Activated CD4-positive, alpha-beta T cell treated with anti-CD3 and anti-CD28 coated beads for 48 hours (primary cell): ENCODE measurements at regions not wholly inside any gene's neighbourhood (a gene's known extent, or its start where the extent isn't known, plus 50 kb on each side); places are given as distances from the start of the nearest gene placed in this dataset.

ENCODE experiments used
- DNase-seq: peaks from one replicate; pipeline ENCODE4 v3.0.0-alpha.2; 2020

DNA sequence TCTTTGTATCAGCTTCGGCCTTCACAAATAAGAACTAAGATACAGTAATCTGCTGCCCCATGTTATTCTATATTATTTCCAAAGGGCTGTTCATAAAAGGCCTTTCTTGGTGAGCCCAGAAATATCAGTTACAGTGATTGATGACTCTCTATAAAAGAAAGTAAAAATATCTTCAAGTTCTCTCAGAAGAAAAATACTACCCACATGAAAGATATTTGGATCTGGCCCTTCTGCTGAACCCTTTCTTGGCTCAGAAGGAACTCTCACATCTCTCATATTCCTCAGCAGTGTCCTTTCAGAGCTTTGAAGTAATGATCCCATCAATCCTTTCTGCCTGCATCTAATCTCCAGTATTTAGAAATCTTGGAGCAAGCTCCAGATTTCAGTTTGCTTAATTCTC, 76.3 kb upstream of the SLITRK1 start:
- DNase-seq, result no peak

DNA sequence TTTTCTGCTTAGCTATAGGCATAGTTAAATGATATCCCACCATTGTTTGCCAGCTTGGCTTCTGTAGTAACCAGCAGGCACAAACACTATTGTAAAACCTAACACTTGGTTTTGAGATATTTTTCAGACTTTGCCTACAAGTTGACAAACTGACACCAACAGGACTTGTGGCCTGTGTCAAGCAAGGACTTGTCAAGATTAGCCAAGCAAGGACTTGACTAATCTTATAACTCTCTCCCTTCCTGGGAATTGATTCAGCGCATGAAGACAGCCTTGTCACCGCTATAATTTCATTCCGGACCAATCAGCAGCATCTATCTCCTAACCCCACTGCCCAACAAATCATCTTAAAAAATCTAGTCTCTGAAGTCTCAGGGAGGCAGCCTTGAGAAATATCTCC, 72.7 kb upstream of the SLITRK1 start:
- DNase-seq, result no peak

DNA sequence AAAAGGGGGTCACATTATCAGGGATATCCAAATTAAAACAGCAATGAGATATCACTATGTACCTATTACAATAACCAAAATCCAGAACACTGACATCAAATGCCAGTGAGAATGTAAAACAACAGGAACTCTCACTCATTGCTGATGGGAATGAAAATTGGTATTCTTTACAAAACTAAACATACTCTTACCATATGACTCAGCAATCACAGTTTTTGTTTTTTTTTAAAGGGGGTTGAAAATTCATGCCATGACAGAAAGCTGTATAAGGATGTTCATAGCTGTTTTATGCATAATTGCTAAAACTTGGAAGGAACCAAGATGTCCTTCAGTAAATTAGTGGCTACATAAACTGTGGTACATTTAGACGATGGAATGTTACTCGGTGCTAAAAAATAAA, 71.6 kb upstream of the SLITRK1 start:
- no peak for DNase-seq

DNA sequence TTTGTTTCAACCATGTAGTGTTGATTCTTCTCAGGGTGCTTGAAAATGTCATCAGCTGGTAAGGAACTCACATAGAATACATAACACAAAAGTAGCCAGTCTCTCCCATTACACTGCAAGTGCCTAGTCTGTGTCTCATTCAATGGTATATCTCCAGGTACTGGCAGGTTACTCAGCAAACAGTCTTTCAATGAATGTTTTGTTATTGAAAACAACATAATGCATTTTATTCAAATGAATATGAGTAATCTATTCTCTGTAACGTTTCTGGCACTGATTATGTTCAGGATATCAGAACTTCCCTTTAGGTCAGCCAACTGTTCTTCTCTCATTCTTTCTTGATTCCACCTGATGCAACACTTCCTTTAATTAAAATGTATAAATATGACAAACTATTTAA, 68.0 kb upstream of the SLITRK1 start:
- no peak for DNase-seq

GRCh38 chr13:83943530-83944279, 61.4 kb upstream of the SLITRK1 start:
- no peak for DNase-seq

- no peak for DNase-seq
These were observed 59.5 kb upstream of the SLITRK1 start for GRCh38 chr13:83941701-83942335.

- DNase-seq, result no peak
These were observed 58.5 kb upstream of the SLITRK1 start for GRCh38 chr13:83940742-83941141.

GRCh38 chr13:83937579-83937978, 55.3 kb upstream of the SLITRK1 start:
- no peak for DNase-seq

GRCh38 chr13:83935566-83935965, 53.3 kb upstream of the SLITRK1 start:
- DNase-seq, result no peak
